Smooth muscle cell (in vitro differentiated cells): ENCODE measurements at regions not wholly inside any gene's neighbourhood (a gene's known extent, or its start where the extent isn't known, plus 50 kb on each side); places are given as distances from the start of the nearest gene placed in this dataset.

Source experiments
- DNase-seq: peaks from one replicate; lab custom pipeline; 2025; ENCODE audit not compliant: unreplicated experiment; lab: John Stamatoyannopoulos, UW
- H2AFZ ChIP-seq: fragments of 200-600 bp; sonication (generic); 2 replicates; pipeline ENCODE4 v1.6.0; 2016; ENCODE audit warnings: antibody characterized with exemption, low read depth, mild to moderate bottlenecking
- H3F3A ChIP-seq: fragments of 200-600 bp; sonication (generic); 2 replicates; pipeline ENCODE4 v1.6.0; 2017; ENCODE audit warnings: antibody characterized with exemption, low read depth
- H3K27ac ChIP-seq: fragments of 200-600 bp; sonication (generic); 2 replicates; pipeline ENCODE4 v1.5.1; 2016; ENCODE audit warnings: low read depth, mild to moderate bottlenecking
- H3K27me3 ChIP-seq: fragments of 200-600 bp; sonication (generic); 2 replicates; pipeline ENCODE4 v1.6.1; 2016; ENCODE audit warnings: low read depth, mild to moderate bottlenecking
- H3K36me3 ChIP-seq: fragments of 200-600 bp; sonication (generic); 2 replicates; pipeline ENCODE4 v1.5.1; 2016; ENCODE audit warnings: low read depth
- H3K4me1 ChIP-seq: fragments of 200-600 bp; sonication (generic); 2 replicates; pipeline ENCODE4 v1.5.1; 2016; ENCODE audit warnings: low read depth
- H3K4me2 ChIP-seq: fragments of 200-600 bp; sonication (generic); 2 replicates; pipeline ENCODE4 v1.6.0; 2016; ENCODE audit warnings: mild to moderate bottlenecking
- H3K4me3 ChIP-seq: fragments of 200-600 bp; sonication (generic); 2 replicates; pipeline ENCODE4 v1.5.1; 2016; ENCODE audit warnings: mild to moderate bottlenecking
- H3K79me2 ChIP-seq: fragments of 200-600 bp; sonication (generic); 2 replicates; pipeline ENCODE4 v1.6.0; 2016; ENCODE audit warnings: low read depth, mild to moderate bottlenecking
- H3K9ac ChIP-seq: fragments of 200-600 bp; sonication (generic); 2 replicates; pipeline ENCODE4 v1.6.0; 2016; ENCODE audit warnings: low read depth
- H3K9me3 ChIP-seq: fragments of 200-600 bp; sonication (generic); replicated peaks from 2 replicates; pipeline ENCODE4 v1.5.1; 2016; ENCODE audit warnings: low read depth
- H4K20me1 ChIP-seq: fragments of 200-600 bp; sonication (generic); 2 replicates; pipeline ENCODE4 v1.6.0; 2016; ENCODE audit warnings: low read depth
- CTCF ChIP-seq: fragments of 200-600 bp; sonication (generic); IDR thresholded peaks from 2 replicates; pipeline ENCODE4 v1.5.1; 2017; ENCODE audit warnings: borderline replicate concordance, mild to moderate bottlenecking, antibody characterized with exemption; ENCODE audit not compliant: insufficient read depth, poor library complexity, severe bottlenecking
- WGBS: methylation state at CpG from one replicate; pipeline ENCODE4 v1.1.7; 2016; ENCODE audit warnings: low lambda C conversion rate; 5-methylcytosine and 5-hydroxymethylcytosine counted together

DNA sequence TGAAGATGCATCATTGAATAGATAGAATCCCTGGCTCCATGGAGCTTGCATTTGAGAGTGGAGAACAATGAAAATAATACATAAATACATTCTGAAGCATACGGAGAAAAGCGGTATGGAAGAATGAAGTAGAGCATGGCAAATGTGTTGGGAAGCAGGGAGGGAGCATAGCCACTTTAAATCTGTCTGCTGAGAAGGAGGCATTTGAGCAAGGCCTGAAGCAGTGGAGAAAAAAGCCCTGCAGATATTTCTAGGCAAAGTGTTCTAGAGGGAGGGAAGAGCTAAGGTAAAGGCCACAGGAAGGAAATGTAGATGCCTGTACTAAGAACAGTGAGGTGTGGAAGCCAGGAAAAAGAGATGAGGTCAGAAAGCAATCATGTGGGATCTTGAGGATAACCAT lies 484.8 kb downstream of the CNTN3 start:
- 95% methylated on average over 2 of the region's 2 CpGs for whole genome bisulfite sequencing

DNA sequence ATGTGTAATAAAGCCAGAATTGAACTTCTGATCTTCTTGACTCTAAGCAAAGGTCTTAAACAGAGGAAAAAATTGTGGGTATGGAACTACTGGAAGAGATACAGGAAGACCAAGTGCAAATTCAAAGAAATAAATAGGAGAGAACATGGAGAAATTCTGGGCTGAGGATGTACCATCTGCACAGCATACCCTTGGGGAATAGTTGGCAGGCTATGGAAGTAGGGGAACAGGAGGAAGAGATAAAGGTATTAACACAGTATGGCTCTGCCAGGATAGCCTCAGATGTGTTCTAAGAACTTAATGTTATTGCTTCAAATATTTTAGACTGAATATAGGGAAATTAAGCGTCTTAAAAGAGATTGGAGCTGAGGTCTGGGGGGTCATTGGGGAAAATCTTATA lies 485.4 kb downstream of the CNTN3 start:
- Histone ChIP-seq H3K79me2 (no peaks in the 10 kb centered on the region), H3K9me3 (no peaks in the 10 kb centered on the region)

More for the DNA sequence above, 484.8 kb downstream of the CNTN3 start:
- H4K20me1 ChIP-seq = no peaks in the 10 kb centered on the region
- H3K79me2 ChIP-seq = no peaks in the 10 kb centered on the region
- no peaks in the 10 kb centered on the region for H3F3A ChIP-seq
- no peak overlapping the region for H3K4me3 ChIP-seq
- H3K36me3 ChIP-seq = no peaks in the 10 kb centered on the region
- no peak overlapping the region for H2AFZ ChIP-seq
- H3K27ac ChIP-seq = no peak overlapping the region
- no peaks in the 10 kb centered on the region for H3K4me1 ChIP-seq
- no peaks in the 10 kb centered on the region for H3K27me3 ChIP-seq
- DNase-seq = no peak
- H3K4me2 ChIP-seq = no peak overlapping the region
- no peak for TF ChIP-seq CTCF
- H3K9me3 ChIP-seq = no peaks in the 10 kb centered on the region
- no peak overlapping the region for H3K9ac ChIP-seq

GRCh38 chr3:74127256-74127655 lies 487.2 kb downstream of the CNTN3 start:
- H3K27ac ChIP-seq = no peak overlapping the region
- H3K79me2 ChIP-seq = no peaks in the 10 kb centered on the region
- H2AFZ ChIP-seq = no peak overlapping the region
- DNase-seq = no peak
- H3K36me3 ChIP-seq = no peaks in the 10 kb centered on the region
- no peaks in the 10 kb centered on the region for H3K27me3 ChIP-seq
- H3F3A ChIP-seq = no peaks in the 10 kb centered on the region
- H3K9me3 ChIP-seq = no peaks in the 10 kb centered on the region
- WGBS = 43% methylated on average over 1 of the region's 1 CpG
- H4K20me1 ChIP-seq = no peaks in the 10 kb centered on the region
- H3K4me3 ChIP-seq = no peak overlapping the region
- no peak overlapping the region for H3K4me2 ChIP-seq
- H3K9ac ChIP-seq = no peak overlapping the region
- TF ChIP-seq CTCF = no peak
- H3K4me1 ChIP-seq = no peaks in the 10 kb centered on the region

More for the DNA sequence above, 485.4 kb downstream of the CNTN3 start:
- Histone ChIP-seq H3K4me1 (no peaks in the 10 kb centered on the region), H3K36me3 (no peaks in the 10 kb centered on the region), H3K27me3 (no peaks in the 10 kb centered on the region), H3K4me3 (no peak overlapping the region), H2AFZ (no peak overlapping the region), H3K9ac (no peak overlapping the region), H4K20me1 (no peaks in the 10 kb centered on the region), H3K4me2 (no peak overlapping the region), H3K27ac (no peak overlapping the region), H3F3A (no peaks in the 10 kb centered on the region)
- 97% methylated on average over 1 of the region's 1 CpG for WGBS
- DNase-seq = no peak
- TF ChIP-seq CTCF = no peak

DNA sequence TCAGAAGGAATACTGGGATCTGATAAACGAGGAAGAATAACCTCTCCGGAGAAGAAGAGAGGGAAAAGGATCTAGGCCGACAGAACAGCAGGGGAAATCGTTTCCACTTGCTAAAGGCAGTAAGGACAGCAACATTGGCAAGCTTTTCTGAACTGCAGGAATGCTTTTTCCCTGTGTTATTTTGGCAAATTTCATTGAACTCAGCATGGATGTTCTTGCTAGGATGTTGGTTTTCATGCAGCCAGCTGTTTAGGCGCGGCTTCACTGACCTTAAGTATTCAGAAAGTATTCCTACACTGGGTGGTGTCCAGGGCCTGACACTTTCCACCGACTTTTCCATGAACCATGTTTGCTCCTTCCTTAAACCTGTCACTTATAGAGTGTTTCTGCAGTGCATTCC lies 489.7 kb downstream of the CNTN3 start:
- no peaks in the 10 kb centered on the region for H3K36me3 ChIP-seq
- no peak for TF ChIP-seq CTCF
- no peaks in the 10 kb centered on the region for H3K4me1 ChIP-seq
- no peaks in the 10 kb centered on the region for H3K27me3 ChIP-seq
- 85% methylated on average over 7 of the region's 7 CpGs for WGBS
- no peaks in the 10 kb centered on the region for H3F3A ChIP-seq
- no peak overlapping the region for H3K27ac ChIP-seq
- no peaks in the 10 kb centered on the region for H4K20me1 ChIP-seq
- no peak overlapping the region for H3K4me2 ChIP-seq
- no peak overlapping the region for H3K4me3 ChIP-seq
- DNase-seq = no peak
- no peaks in the 10 kb centered on the region for H3K79me2 ChIP-seq
- no peaks in the 10 kb centered on the region for H3K9me3 ChIP-seq
- no peak overlapping the region for H2AFZ ChIP-seq
- H3K9ac ChIP-seq = no peak overlapping the region
